ENCODE measurements at regions not wholly inside any gene's neighbourhood (a gene's known extent, or its start where the extent isn't known, plus 50 kb on each side); places are given as distances from the start of the nearest gene placed in this dataset.

DNA sequence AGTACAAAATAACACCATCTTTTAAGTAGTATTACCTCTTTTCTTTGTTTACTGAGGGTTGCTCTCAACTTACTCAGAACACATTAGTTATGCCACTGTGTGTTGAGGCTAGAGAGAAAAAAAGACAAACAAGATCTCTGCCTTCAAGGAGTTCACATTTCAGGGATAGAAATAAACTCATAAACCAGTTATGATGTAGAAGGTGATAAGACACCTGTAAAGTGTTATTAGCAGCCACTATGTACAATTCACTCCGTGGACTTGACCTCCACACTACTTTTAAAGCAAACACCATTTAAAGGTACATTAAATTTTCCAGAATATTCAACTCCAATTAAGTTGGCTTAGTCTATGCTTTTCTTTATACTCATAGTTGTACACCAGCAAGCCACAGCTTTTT lies 278.0 kb downstream of the PDGFC start:
- Histone ChIP-seq H3K27me3 (ENCODE audit: insufficient read depth) (no peaks in the 10 kb centered on the region), H2AFZ (peak overlapping the region; percentile 45; the same call in 1 of the 2 replicates), H3K36me3 (ENCODE audit: insufficient read depth) (no peaks in the 10 kb centered on the region), H3F3A (replicated peaks; ENCODE audit: low read depth) (no peaks in the 10 kb centered on the region), H3K27ac (ENCODE audit: low read depth) (no peak overlapping the region), H3K79me2 (replicated peaks; ENCODE audit: insufficient read depth) (no peaks in the 10 kb centered on the region), H4K20me1 (replicated peaks; ENCODE audit: insufficient read depth) (no peaks in the 10 kb centered on the region), H3K9me2 (ENCODE audit: insufficient read depth) (no peaks in the 10 kb centered on the region), H3K4me1 (ENCODE audit: insufficient read depth) (no peaks in the 10 kb centered on the region), H3K4me2 (no peak overlapping the region), H3K4me3 (no peak overlapping the region)
- Mint-ChIP-seq H3K4me1 (no peaks in the 10 kb centered on the region), H3K4me3 (no peak overlapping the region), H3K27me3 (ENCODE audit: insufficient read depth, low read depth, poor library complexity) (no peaks in the 10 kb centered on the region), H3K9me3 (no peaks in the 10 kb centered on the region; the same call in 2 of the 3 replicates), H3K36me3 (ENCODE audit: low read depth) (no peaks in the 10 kb centered on the region), H3K27ac (no peak overlapping the region)
- TF ChIP-seq POLR2AphosphoS5 (IDR thresholded peaks at IDR 0.05; ENCODE audit: low read depth), result no peak
- TF ChIP-seq STAT1 (IDR thresholded peaks at IDR 0.05; ENCODE audit: unreplicated experiment), result no peak
- TF ChIP-seq, protein P1, sequence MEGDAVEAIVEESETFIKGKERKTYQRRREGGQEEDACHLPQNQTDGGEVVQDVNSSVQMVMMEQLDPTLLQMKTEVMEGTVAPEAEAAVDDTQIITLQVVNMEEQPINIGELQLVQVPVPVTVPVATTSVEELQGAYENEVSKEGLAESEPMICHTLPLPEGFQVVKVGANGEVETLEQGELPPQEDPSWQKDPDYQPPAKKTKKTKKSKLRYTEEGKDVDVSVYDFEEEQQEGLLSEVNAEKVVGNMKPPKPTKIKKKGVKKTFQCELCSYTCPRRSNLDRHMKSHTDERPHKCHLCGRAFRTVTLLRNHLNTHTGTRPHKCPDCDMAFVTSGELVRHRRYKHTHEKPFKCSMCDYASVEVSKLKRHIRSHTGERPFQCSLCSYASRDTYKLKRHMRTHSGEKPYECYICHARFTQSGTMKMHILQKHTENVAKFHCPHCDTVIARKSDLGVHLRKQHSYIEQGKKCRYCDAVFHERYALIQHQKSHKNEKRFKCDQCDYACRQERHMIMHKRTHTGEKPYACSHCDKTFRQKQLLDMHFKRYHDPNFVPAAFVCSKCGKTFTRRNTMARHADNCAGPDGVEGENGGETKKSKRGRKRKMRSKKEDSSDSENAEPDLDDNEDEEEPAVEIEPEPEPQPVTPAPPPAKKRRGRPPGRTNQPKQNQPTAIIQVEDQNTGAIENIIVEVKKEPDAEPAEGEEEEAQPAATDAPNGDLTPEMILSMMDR (conservative IDR thresholded peaks at IDR 0.05; ENCODE audit: low read depth in 2 of 2), result no peak
- TF ChIP-seq, protein P2, sequence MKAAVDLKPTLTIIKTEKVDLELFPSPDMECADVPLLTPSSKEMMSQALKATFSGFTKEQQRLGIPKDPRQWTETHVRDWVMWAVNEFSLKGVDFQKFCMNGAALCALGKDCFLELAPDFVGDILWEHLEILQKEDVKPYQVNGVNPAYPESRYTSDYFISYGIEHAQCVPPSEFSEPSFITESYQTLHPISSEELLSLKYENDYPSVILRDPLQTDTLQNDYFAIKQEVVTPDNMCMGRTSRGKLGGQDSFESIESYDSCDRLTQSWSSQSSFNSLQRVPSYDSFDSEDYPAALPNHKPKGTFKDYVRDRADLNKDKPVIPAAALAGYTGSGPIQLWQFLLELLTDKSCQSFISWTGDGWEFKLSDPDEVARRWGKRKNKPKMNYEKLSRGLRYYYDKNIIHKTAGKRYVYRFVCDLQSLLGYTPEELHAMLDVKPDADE (IDR thresholded peaks at IDR 0.05), result no peak
- TF ChIP-seq, protein P3, sequence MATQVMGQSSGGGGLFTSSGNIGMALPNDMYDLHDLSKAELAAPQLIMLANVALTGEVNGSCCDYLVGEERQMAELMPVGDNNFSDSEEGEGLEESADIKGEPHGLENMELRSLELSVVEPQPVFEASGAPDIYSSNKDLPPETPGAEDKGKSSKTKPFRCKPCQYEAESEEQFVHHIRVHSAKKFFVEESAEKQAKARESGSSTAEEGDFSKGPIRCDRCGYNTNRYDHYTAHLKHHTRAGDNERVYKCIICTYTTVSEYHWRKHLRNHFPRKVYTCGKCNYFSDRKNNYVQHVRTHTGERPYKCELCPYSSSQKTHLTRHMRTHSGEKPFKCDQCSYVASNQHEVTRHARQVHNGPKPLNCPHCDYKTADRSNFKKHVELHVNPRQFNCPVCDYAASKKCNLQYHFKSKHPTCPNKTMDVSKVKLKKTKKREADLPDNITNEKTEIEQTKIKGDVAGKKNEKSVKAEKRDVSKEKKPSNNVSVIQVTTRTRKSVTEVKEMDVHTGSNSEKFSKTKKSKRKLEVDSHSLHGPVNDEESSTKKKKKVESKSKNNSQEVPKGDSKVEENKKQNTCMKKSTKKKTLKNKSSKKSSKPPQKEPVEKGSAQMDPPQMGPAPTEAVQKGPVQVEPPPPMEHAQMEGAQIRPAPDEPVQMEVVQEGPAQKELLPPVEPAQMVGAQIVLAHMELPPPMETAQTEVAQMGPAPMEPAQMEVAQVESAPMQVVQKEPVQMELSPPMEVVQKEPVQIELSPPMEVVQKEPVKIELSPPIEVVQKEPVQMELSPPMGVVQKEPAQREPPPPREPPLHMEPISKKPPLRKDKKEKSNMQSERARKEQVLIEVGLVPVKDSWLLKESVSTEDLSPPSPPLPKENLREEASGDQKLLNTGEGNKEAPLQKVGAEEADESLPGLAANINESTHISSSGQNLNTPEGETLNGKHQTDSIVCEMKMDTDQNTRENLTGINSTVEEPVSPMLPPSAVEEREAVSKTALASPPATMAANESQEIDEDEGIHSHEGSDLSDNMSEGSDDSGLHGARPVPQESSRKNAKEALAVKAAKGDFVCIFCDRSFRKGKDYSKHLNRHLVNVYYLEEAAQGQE (IDR thresholded peaks at IDR 0.05; ENCODE audit: unreplicated experiment), result no peak
- TF ChIP-seq, protein P4, sequence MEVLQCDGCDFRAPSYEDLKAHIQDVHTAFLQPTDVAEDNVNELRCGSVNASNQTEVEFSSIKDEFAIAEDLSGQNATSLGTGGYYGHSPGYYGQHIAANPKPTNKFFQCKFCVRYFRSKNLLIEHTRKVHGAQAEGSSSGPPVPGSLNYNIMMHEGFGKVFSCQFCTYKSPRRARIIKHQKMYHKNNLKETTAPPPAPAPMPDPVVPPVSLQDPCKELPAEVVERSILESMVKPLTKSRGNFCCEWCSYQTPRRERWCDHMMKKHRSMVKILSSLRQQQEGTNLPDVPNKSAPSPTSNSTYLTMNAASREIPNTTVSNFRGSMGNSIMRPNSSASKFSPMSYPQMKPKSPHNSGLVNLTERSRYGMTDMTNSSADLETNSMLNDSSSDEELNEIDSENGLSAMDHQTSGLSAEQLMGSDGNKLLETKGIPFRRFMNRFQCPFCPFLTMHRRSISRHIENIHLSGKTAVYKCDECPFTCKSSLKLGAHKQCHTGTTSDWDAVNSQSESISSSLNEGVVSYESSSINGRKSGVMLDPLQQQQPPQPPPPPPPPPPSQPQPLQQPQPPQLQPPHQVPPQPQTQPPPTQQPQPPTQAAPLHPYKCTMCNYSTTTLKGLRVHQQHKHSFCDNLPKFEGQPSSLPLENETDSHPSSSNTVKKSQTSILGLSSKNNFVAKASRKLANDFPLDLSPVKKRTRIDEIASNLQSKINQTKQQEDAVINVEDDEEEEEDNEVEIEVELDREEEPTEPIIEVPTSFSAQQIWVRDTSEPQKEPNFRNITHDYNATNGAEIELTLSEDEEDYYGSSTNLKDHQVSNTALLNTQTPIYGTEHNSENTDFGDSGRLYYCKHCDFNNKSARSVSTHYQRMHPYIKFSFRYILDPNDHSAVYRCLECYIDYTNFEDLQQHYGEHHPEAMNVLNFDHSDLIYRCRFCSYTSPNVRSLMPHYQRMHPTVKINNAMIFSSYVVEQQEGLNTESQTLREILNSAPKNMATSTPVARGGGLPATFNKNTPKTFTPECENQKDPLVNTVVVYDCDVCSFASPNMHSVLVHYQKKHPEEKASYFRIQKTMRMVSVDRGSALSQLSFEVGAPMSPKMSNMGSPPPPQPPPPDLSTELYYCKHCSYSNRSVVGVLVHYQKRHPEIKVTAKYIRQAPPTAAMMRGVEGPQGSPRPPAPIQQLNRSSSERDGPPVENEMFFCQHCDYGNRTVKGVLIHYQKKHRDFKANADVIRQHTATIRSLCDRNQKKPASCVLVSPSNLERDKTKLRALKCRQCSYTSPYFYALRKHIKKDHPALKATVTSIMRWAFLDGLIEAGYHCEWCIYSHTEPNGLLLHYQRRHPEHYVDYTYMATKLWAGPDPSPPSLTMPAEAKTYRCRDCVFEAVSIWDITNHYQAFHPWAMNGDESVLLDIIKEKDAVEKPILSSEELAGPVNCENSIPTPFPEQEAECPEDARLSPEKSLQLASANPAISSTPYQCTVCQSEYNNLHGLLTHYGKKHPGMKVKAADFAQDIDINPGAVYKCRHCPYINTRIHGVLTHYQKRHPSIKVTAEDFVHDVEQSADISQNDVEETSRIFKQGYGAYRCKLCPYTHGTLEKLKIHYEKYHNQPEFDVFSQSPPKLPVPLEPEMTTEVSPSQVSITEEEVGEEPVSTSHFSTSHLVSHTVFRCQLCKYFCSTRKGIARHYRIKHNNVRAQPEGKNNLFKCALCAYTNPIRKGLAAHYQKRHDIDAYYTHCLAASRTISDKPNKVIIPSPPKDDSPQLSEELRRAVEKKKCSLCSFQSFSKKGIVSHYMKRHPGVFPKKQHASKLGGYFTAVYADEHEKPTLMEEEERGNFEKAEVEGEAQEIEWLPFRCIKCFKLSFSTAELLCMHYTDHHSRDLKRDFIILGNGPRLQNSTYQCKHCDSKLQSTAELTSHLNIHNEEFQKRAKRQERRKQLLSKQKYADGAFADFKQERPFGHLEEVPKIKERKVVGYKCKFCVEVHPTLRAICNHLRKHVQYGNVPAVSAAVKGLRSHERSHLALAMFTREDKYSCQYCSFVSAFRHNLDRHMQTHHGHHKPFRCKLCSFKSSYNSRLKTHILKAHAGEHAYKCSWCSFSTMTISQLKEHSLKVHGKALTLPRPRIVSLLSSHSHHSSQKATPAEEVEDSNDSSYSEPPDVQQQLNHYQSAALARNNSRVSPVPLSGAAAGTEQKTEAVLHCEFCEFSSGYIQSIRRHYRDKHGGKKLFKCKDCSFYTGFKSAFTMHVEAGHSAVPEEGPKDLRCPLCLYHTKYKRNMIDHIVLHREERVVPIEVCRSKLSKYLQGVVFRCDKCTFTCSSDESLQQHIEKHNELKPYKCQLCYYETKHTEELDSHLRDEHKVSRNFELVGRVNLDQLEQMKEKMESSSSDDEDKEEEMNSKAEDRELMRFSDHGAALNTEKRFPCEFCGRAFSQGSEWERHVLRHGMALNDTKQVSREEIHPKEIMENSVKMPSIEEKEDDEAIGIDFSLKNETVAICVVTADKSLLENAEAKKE (CRISPR knock-in tag; IDR thresholded peaks at IDR 0.05), result no peak
- no peak for TF ChIP-seq ZNF331 (CRISPR knock-in tag; IDR thresholded peaks at IDR 0.05; ENCODE audit: low read depth)
- TF ChIP-seq NANOG (IDR thresholded peaks at IDR 0.05; ENCODE audit: borderline replicate concordance), result no peak
- TF ChIP-seq EZH2 (IDR thresholded peaks at IDR 0.05; ENCODE audit: low read depth, unreplicated experiment), result no peak
- TF ChIP-seq ZNF114 (CRISPR knock-in tag; IDR thresholded peaks at IDR 0.05), result no peak
- TF ChIP-seq JUNB (IDR thresholded peaks at IDR 0.05; ENCODE audit: unreplicated experiment), result no peak
- TF ChIP-seq EZH2phosphoT487 (IDR thresholded peaks at IDR 0.05; ENCODE audit: unreplicated experiment), result no peak
- no peak for TF ChIP-seq CREB1 (CRISPR knock-in tag; IDR thresholded peaks at IDR 0.05; ENCODE audit: low read depth)
- DNase-seq (ENCODE audit: low spot score), result no peak
- no peak for ATAC-seq

Measured in GM23338 (cell line).